WTC11 (cell line): ENCODE measurements at regions not wholly inside any gene's neighbourhood (a gene's known extent, or its start where the extent isn't known, plus 50 kb on each side); places are given as distances from the start of the nearest gene placed in this dataset.

Source experiments
- ATAC-seq: fragments of 200-7000 bp; cut with Tn5 transposase; 2 replicates; pipeline ENCODE4 v1.10.0; 2021; ENCODE audit warnings: mild to moderate bottlenecking, moderate library complexity
- CTCF ChIA-PET: fragments of 300-600 bp; sonication (Branson Sonifier 250); formaldehyde crosslinking; loops from one replicate; lab custom pipeline; 2021; ENCODE audit warnings: antibody characterized with exemption; lab: Charles Lee
- POLR2A ChIA-PET: fragments of 350-600 bp; sonication (Branson Sonifier 250); formaldehyde crosslinking; loops from one replicate; lab custom pipeline; 2021; ENCODE audit warnings: antibody characterized with exemption; lab: Charles Lee
- DNase-seq: peaks from one replicate; pipeline ENCODE4 v3.0.0; 2021; ENCODE audit warnings: low spot score
- H3K27ac Mint-ChIP-seq: 2 replicates; pipeline ENCODE4 v1.8.0; 2021; ENCODE audit warnings: mixed read lengths
- H3K27me3 Mint-ChIP-seq: 2 replicates; pipeline ENCODE4 v1.8.0; 2021; ENCODE audit warnings: low read depth, mild to moderate bottlenecking, moderate library complexity, mixed read lengths
- H3K36me3 Mint-ChIP-seq: 2 replicates; pipeline ENCODE4 v1.8.0; 2021; ENCODE audit warnings: mixed read lengths
- H3K4me1 Mint-ChIP-seq: 2 replicates; pipeline ENCODE4 v1.8.0; 2022; ENCODE audit warnings: mixed read lengths
- H3K4me3 Mint-ChIP-seq: 2 replicates; pipeline ENCODE4 v1.8.0; 2021; ENCODE audit warnings: mild to moderate bottlenecking, moderate library complexity, mixed read lengths
- H3K9me3 Mint-ChIP-seq: 2 replicates; pipeline ENCODE4 v1.8.0; 2021; ENCODE audit warnings: mixed read lengths
- ARID4B ChIP-seq: sonication (generic); formaldehyde crosslinking; IDR thresholded peaks from 2 replicates; pipeline ENCODE4 v1.8.0; 2023; ENCODE audit warnings: missing genetic modification reagents, mild to moderate bottlenecking, borderline replicate concordance
- ATF1 ChIP-seq: sonication (generic); formaldehyde crosslinking; IDR thresholded peaks from 2 replicates; pipeline ENCODE4 v1.8.1; 2023; ENCODE audit warnings: mild to moderate bottlenecking, moderate library complexity, missing genetic modification reagents
- FOXJ3 ChIP-seq: sonication (generic); formaldehyde crosslinking; IDR thresholded peaks from 2 replicates; pipeline ENCODE4 v1.9.0; 2021; ENCODE audit warnings: missing genetic modification reagents, mild to moderate bottlenecking, borderline replicate concordance
- FOXK1 ChIP-seq: sonication (generic); formaldehyde crosslinking; IDR thresholded peaks from 2 replicates; pipeline ENCODE4 v1.8.0; 2022; ENCODE audit warnings: mild to moderate bottlenecking, moderate library complexity, missing genetic modification reagents
- FOXP1 ChIP-seq: sonication (generic); formaldehyde crosslinking; IDR thresholded peaks from 2 replicates; pipeline ENCODE4 v1.8.0; 2022; ENCODE audit warnings: missing genetic modification reagents, mild to moderate bottlenecking, moderate library complexity, borderline replicate concordance
- GABPB1 ChIP-seq: sonication (generic); formaldehyde crosslinking; IDR thresholded peaks from 2 replicates; pipeline ENCODE4 v1.8.1; 2023; ENCODE audit warnings: mild to moderate bottlenecking, missing genetic modification reagents
- GTF2I ChIP-seq: fragments of 250-450 bp; sonication (Bioruptor Pico); conservative IDR thresholded peaks from 2 replicates; pipeline ENCODE4 v1.4.0; 2021; ENCODE audit warnings: mild to moderate bottlenecking
- JUN ChIP-seq: sonication (generic); formaldehyde crosslinking; IDR thresholded peaks from 2 replicates; pipeline ENCODE4 v1.8.0; 2023; ENCODE audit warnings: mild to moderate bottlenecking, missing genetic modification reagents
- NR3C1 ChIP-seq: sonication (generic); formaldehyde crosslinking; conservative IDR thresholded peaks from 2 replicates; pipeline ENCODE4 v1.8.1; 2023; ENCODE audit warnings: low read depth, mild to moderate bottlenecking, missing genetic modification reagents
- RORB ChIP-seq: fragments of 250-450 bp; sonication (Bioruptor Pico); IDR thresholded peaks from 2 replicates; pipeline ENCODE4 v1.9.0; 2021; ENCODE audit warnings: mild to moderate bottlenecking
- SMAD4 ChIP-seq: sonication (generic); formaldehyde crosslinking; IDR thresholded peaks from 2 replicates; pipeline ENCODE4 v1.8.0; 2022; ENCODE audit warnings: mild to moderate bottlenecking, missing genetic modification reagents
- TCF7 ChIP-seq: sonication (generic); formaldehyde crosslinking; IDR thresholded peaks from 2 replicates; pipeline ENCODE4 v1.8.0; 2022; ENCODE audit warnings: mild to moderate bottlenecking, low read depth, missing genetic modification reagents, moderate library complexity
- ZBTB21 ChIP-seq: sonication (generic); formaldehyde crosslinking; IDR thresholded peaks from 2 replicates; pipeline ENCODE4 v1.8.1; 2023; ENCODE audit warnings: mild to moderate bottlenecking, missing genetic modification reagents, borderline replicate concordance
- ZNF138 ChIP-seq: sonication (generic); formaldehyde crosslinking; conservative IDR thresholded peaks from 2 replicates; pipeline ENCODE4 v1.8.1; 2022; ENCODE audit warnings: mild to moderate bottlenecking, moderate library complexity, missing genetic modification reagents
- ZNF317 ChIP-seq: sonication (generic); formaldehyde crosslinking; IDR thresholded peaks from 2 replicates; pipeline ENCODE4 v1.8.1; 2023; ENCODE audit warnings: low read depth, mild to moderate bottlenecking, moderate library complexity, missing genetic modification reagents, borderline replicate concordance
- ZNF532 ChIP-seq: fragments of 250-450 bp; sonication (Bioruptor Pico); IDR thresholded peaks from 2 replicates; pipeline ENCODE4 v1.9.0; 2021; ENCODE audit warnings: mild to moderate bottlenecking, borderline replicate concordance
- TF ChIP-seq, protein P1 (sequence below): fragments of 250-450 bp; sonication (Bioruptor Pico); IDR thresholded peaks from 2 replicates; pipeline ENCODE4 v2.1.2; 2022; ENCODE audit warnings: mild to moderate bottlenecking, moderate library complexity
- TF ChIP-seq, protein P2 (sequence below): sonication (generic); formaldehyde crosslinking; IDR thresholded peaks from 2 replicates; pipeline ENCODE4 v1.8.0; 2022; ENCODE audit warnings: missing genetic modification reagents
- TF ChIP-seq, protein P3 (sequence below): sonication (generic); formaldehyde crosslinking; IDR thresholded peaks from 2 replicates; pipeline ENCODE4 v1.8.1; 2023; ENCODE audit warnings: mild to moderate bottlenecking, moderate library complexity, missing genetic modification reagents
- TF ChIP-seq, protein P4 (sequence below): fragments of 250-450 bp; sonication (Bioruptor Pico); IDR thresholded peaks from 2 replicates; pipeline ENCODE4 v1.8.0; 2021; ENCODE audit warnings: mild to moderate bottlenecking

GRCh38 chr18:48476550-48476917 lies 62.3 kb upstream of the CTIF start:
- no peaks in the 10 kb centered on the region for H3K4me1 Mint-ChIP-seq
- H3K9me3 Mint-ChIP-seq, result peaks cover 11% of the 10 kb centered on the region
- ChIA-PET POLR2A (no interaction called here), CTCF (interaction anchor here (1.0 to 3.2 kb wide), 5 partner anchors 9 to 188 kb away, joined by 3 to 17 read pairs (median 11); no protein-coding TSS in a partner anchor)
- no peak overlapping the region for H3K27ac Mint-ChIP-seq
- H3K4me3 Mint-ChIP-seq, result no peak overlapping the region
- DNase-seq (no peak), ATAC-seq (no peak)
- H3K27me3 Mint-ChIP-seq, result peaks cover 7% of the 10 kb centered on the region
- TF ChIP-seq, protein P1, sequence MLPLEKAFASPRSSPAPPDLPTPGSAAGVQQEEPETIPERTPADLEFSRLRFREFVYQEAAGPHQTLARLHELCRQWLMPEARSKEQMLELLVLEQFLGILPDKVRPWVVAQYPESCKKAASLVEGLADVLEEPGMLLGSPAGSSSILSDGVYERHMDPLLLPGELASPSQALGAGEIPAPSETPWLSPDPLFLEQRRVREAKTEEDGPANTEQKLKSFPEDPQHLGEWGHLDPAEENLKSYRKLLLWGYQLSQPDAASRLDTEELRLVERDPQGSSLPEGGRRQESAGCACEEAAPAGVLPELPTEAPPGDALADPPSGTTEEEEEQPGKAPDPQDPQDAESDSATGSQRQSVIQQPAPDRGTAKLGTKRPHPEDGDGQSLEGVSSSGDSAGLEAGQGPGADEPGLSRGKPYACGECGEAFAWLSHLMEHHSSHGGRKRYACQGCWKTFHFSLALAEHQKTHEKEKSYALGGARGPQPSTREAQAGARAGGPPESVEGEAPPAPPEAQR (CRISPR knock-in tag), result no peak
- TF ChIP-seq ZNF138 (CRISPR knock-in tag) (no peak), ZNF532 (CRISPR knock-in tag) (no peak), ZBTB21 (CRISPR knock-in tag) (no peak), GABPB1 (CRISPR knock-in tag) (no peak), GTF2I (CRISPR knock-in tag) (no peak), RORB (no peak), TCF7 (CRISPR knock-in tag) (no peak), SMAD4 (CRISPR knock-in tag) (no peak), FOXJ3 (CRISPR knock-in tag) (no peak), JUN (CRISPR knock-in tag) (no peak), NR3C1 (CRISPR knock-in tag) (no peak), ZNF317 (CRISPR knock-in tag) (no peak), ARID4B (no peak), FOXK1 (CRISPR knock-in tag) (no peak), ATF1 (CRISPR knock-in tag) (no peak), FOXP1 (CRISPR knock-in tag) (no peak)
- TF ChIP-seq, protein P2, sequence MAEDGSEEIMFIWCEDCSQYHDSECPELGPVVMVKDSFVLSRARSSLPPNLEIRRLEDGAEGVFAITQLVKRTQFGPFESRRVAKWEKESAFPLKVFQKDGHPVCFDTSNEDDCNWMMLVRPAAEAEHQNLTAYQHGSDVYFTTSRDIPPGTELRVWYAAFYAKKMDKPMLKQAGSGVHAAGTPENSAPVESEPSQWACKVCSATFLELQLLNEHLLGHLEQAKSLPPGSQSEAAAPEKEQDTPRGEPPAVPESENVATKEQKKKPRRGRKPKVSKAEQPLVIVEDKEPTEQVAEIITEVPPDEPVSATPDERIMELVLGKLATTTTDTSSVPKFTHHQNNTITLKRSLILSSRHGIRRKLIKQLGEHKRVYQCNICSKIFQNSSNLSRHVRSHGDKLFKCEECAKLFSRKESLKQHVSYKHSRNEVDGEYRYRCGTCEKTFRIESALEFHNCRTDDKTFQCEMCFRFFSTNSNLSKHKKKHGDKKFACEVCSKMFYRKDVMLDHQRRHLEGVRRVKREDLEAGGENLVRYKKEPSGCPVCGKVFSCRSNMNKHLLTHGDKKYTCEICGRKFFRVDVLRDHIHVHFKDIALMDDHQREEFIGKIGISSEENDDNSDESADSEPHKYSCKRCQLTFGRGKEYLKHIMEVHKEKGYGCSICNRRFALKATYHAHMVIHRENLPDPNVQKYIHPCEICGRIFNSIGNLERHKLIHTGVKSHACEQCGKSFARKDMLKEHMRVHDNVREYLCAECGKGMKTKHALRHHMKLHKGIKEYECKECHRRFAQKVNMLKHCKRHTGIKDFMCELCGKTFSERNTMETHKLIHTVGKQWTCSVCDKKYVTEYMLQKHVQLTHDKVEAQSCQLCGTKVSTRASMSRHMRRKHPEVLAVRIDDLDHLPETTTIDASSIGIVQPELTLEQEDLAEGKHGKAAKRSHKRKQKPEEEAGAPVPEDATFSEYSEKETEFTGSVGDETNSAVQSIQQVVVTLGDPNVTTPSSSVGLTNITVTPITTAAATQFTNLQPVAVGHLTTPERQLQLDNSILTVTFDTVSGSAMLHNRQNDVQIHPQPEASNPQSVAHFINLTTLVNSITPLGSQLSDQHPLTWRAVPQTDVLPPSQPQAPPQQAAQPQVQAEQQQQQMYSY, result no peak
- TF ChIP-seq, protein P3, sequence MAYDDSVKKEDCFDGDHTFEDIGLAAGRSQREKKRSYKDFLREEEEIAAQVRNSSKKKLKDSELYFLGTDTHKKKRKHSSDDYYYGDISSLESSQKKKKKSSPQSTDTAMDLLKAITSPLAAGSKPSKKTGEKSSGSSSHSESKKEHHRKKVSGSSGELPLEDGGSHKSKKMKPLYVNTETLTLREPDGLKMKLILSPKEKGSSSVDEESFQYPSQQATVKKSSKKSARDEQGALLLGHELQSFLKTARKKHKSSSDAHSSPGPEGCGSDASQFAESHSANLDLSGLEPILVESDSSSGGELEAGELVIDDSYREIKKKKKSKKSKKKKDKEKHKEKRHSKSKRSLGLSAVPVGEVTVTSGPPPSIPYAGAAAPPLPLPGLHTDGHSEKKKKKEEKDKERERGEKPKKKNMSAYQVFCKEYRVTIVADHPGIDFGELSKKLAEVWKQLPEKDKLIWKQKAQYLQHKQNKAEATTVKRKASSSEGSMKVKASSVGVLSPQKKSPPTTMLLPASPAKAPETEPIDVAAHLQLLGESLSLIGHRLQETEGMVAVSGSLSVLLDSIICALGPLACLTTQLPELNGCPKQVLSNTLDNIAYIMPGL (CRISPR knock-in tag), result no peak
- TF ChIP-seq, protein P4, sequence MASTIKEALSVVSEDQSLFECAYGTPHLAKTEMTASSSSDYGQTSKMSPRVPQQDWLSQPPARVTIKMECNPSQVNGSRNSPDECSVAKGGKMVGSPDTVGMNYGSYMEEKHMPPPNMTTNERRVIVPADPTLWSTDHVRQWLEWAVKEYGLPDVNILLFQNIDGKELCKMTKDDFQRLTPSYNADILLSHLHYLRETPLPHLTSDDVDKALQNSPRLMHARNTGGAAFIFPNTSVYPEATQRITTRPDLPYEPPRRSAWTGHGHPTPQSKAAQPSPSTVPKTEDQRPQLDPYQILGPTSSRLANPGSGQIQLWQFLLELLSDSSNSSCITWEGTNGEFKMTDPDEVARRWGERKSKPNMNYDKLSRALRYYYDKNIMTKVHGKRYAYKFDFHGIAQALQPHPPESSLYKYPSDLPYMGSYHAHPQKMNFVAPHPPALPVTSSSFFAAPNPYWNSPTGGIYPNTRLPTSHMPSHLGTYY (CRISPR knock-in tag), result no peak
- H3K36me3 Mint-ChIP-seq, result no peaks in the 10 kb centered on the region
